ENCODE measurements at regions not wholly inside any gene's neighbourhood (a gene's known extent, or its start where the extent isn't known, plus 50 kb on each side); places are given as distances from the start of the nearest gene placed in this dataset.

GRCh38 chr5:67746103-67746502, 469.5 kb upstream of the PIK3R1 start:
- TF ChIP-seq YY1 (IDR thresholded peaks at IDR 0.05) (no peak), CTCF (IDR thresholded peaks at IDR 0.05; ENCODE audit: low read depth, low read length, missing input control) (no peak), EGR1 (IDR thresholded peaks at IDR 0.05; ENCODE audit: low read depth in 2 of 2) (no peak), MAX (IDR thresholded peaks at IDR 0.05) (no peak), TAF1 (conservative IDR thresholded peaks at IDR 0.05) (no peak), REST (IDR thresholded peaks at IDR 0.05) (no peak)

Data from liver (tissue), 3 donors.